GM12801 (cell line): ENCODE measurements at regions not wholly inside any gene's neighbourhood (a gene's known extent, or its start where the extent isn't known, plus 50 kb on each side); places are given as distances from the start of the nearest gene placed in this dataset.

ENCODE experiments used
- CTCF ChIP-seq: IDR thresholded peaks from one replicate; pipeline ENCODE4 v1.5.1; 2011; ENCODE audit warnings: control low read depth; ENCODE audit not compliant: insufficient read length; ENCODE audit errors: extremely low read depth

- no peak for TF ChIP-seq CTCF
These were observed 109.5 kb upstream of the GHITM start for GRCh38 chr10:84029840-84030239.

DNA sequence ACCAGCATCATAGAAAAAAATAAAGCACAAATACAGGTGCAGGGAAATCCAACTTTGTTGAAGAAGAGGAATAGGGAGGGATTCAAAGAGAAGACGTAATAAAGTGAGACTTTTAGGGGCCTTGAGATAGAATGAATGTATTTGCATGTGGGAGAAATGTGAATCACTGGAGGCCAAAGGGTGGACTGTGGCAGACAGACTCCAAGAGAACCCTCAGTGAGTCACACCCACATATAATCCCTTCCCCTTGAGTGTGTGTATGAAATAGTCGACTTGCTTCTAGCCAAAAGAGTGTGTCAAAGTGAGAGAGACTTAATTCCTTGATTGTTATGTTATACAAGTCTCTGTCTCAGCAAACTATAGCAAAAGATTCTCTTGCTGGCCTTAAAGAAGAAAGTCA, 101.3 kb upstream of the GHITM start:
- no peak for TF ChIP-seq CTCF

GRCh38 chr10:84039957-84040356, 99.4 kb upstream of the GHITM start:
- TF ChIP-seq CTCF: no peak

DNA sequence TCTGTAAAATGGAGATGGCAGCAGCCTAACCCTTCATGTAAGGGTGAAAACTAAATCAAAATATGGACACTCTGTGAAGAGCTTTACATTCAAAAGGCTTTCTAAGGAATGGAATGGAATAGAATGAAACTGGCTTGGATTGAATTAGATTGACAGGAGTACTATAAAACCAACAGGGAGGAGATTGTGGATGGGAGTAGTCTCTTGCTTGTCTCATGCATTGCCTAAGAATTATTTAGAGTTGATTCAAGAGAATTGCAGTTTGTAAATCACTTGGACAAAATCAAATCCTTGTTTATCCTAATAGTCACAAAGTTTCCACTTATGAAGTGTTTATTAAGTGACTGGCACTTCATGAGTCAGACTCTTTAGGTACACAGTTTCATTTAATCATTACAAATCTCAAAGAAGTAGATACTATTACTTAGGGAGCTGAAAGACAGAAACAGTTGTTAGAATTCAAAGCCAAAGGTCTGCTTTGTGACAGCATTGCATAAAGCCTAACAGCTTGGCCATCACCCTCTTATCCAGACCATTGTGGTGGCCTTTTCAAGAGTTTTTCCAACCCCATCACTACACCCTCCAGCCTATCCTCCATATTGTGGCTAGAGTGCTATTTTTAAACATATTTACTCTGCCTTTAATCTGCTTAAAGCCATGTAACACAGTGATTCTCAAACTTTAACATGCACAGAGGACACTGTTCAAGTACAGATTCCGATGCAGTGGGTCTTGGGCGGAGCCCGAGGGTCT, 91.9 kb upstream of the GHITM start:
- no peak for TF ChIP-seq CTCF

- no peak for TF ChIP-seq CTCF
These were observed 89.7 kb upstream of the GHITM start for GRCh38 chr10:84049645-84050011.

- TF ChIP-seq CTCF: no peak
These were observed 85.7 kb upstream of the GHITM start for GRCh38 chr10:84053626-84054025.

DNA sequence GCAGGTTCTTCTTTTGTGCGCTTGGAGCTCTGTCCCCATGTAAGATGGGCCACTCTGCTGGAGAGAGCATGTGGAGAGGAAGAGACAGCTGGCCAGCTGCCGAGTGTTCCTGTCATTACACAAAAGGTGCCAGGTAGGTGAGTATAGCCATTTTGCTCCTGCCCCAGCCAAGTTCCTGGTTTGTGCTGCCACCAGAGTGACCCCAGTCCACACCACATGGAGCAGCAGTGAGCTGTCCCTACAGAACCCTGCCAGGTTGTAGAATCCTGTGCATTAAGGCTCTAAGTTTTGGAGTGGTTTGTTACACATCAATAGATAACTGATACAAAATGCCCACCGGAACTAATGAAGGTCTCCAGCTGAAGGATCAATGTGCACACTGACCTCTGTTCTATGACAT, 84.6 kb upstream of the GHITM start:
- TF ChIP-seq CTCF: no peak

DNA sequence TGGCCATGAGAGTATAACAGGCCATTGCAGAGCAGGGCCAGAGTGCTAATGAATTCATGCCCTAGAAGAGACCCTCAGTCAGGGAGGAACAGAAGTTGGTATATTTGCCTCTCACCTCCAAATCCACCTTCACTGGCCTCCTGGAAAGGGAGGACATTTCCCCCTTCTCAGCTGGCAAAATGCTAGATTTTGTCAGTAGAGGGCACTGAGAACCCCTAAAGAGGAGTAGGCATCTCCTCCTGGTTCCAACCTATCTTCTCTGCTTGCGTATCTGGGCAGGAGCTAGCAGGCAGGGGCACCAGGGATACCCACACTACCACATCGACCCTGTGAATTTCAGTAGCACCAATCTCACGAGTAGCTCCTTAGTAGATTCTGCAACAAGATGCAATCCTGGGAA, 79.8 kb upstream of the GHITM start:
- no peak for TF ChIP-seq CTCF
